ENCODE measurements at regions not wholly inside any gene's neighbourhood (a gene's known extent, or its start where the extent isn't known, plus 50 kb on each side); places are given as distances from the start of the nearest gene placed in this dataset.

- no peak for TF ChIP-seq CTCF (IDR thresholded peaks at IDR 0.05; ENCODE audit: low read depth, low read length)
- H3K4me3 ChIP-seq (ENCODE audit: low read depth, low read length) = no peak overlapping the region
These were observed 307.4 kb downstream of the NFIB start for GRCh38 chr9:14006386-14007187.

- no peak for TF ChIP-seq CTCF (IDR thresholded peaks at IDR 0.05; ENCODE audit: low read depth, low read length)
These were observed 309.8 kb downstream of the NFIB start for GRCh38 chr9:14004110-14004509.

GRCh38 chr9:13994240-13994639 is 319.7 kb downstream of the NFIB start:
- TF ChIP-seq CTCF (IDR thresholded peaks at IDR 0.05; ENCODE audit: low read depth, low read length) = no peak
- H3K4me3 ChIP-seq (ENCODE audit: low read depth, low read length) = no peak overlapping the region

More at GRCh38 chr9:14004110-14004509, 309.8 kb downstream of the NFIB start:
- H3K4me3 ChIP-seq (ENCODE audit: low read depth, low read length) = no peak overlapping the region

- H3K4me3 ChIP-seq (ENCODE audit: low read depth, low read length) = no peak overlapping the region
- TF ChIP-seq CTCF (IDR thresholded peaks at IDR 0.05; ENCODE audit: low read depth, low read length) = no peak
These were observed 320.2 kb downstream of the NFIB start for GRCh38 chr9:13993632-13994185.

GRCh38 chr9:13992138-13993088 is 321.5 kb downstream of the NFIB start:
- H3K4me3 ChIP-seq (ENCODE audit: low read depth, low read length) = no peak overlapping the region
- TF ChIP-seq CTCF (IDR thresholded peaks at IDR 0.05; ENCODE audit: low read depth, low read length) = no peak

GRCh38 chr9:13991395-13991794 is 322.5 kb downstream of the NFIB start:
- H3K4me3 ChIP-seq (ENCODE audit: low read depth, low read length) = no peak overlapping the region
- no peak for TF ChIP-seq CTCF (IDR thresholded peaks at IDR 0.05; ENCODE audit: low read depth, low read length)

Data from WI38 (cell line).